WTC11 (cell line): ENCODE measurements at regions not wholly inside any gene's neighbourhood (a gene's known extent, or its start where the extent isn't known, plus 50 kb on each side); places are given as distances from the start of the nearest gene placed in this dataset.
"Not testable (repeated sequence)": the region's sequence is repeated elsewhere in the genome, so short reads cannot be mapped to it uniquely, and the experiment has no call there.

Source experiments
- ATAC-seq: fragments of 200-7000 bp; cut with Tn5 transposase; 2 replicates; pipeline ENCODE4 v1.10.0; 2021; ENCODE audit warnings: mild to moderate bottlenecking, moderate library complexity
- CTCF ChIA-PET: fragments of 300-600 bp; sonication (Branson Sonifier 250); formaldehyde crosslinking; loops from one replicate; lab custom pipeline; 2021; ENCODE audit warnings: antibody characterized with exemption; lab: Charles Lee
- POLR2A ChIA-PET: fragments of 350-600 bp; sonication (Branson Sonifier 250); formaldehyde crosslinking; loops from one replicate; lab custom pipeline; 2021; ENCODE audit warnings: antibody characterized with exemption; lab: Charles Lee
- DNase-seq: peaks from one replicate; pipeline ENCODE4 v3.0.0; 2021; ENCODE audit warnings: low spot score
- H3K27ac Mint-ChIP-seq: 2 replicates; pipeline ENCODE4 v1.8.0; 2021; ENCODE audit warnings: mixed read lengths
- H3K27me3 Mint-ChIP-seq: 2 replicates; pipeline ENCODE4 v1.8.0; 2021; ENCODE audit warnings: low read depth, mild to moderate bottlenecking, moderate library complexity, mixed read lengths
- H3K36me3 Mint-ChIP-seq: 2 replicates; pipeline ENCODE4 v1.8.0; 2021; ENCODE audit warnings: mixed read lengths
- H3K4me1 Mint-ChIP-seq: 2 replicates; pipeline ENCODE4 v1.8.0; 2022; ENCODE audit warnings: mixed read lengths
- H3K4me3 Mint-ChIP-seq: 2 replicates; pipeline ENCODE4 v1.8.0; 2021; ENCODE audit warnings: mild to moderate bottlenecking, moderate library complexity, mixed read lengths
- H3K9me3 Mint-ChIP-seq: 2 replicates; pipeline ENCODE4 v1.8.0; 2021; ENCODE audit warnings: mixed read lengths
- ATF2 ChIP-seq: sonication (generic); formaldehyde crosslinking; IDR thresholded peaks from 2 replicates; pipeline ENCODE4 v1.8.1; 2022; ENCODE audit warnings: low read depth, missing genetic modification reagents, borderline replicate concordance
- CTCF ChIP-seq: fragments of 200-600 bp; IDR thresholded peaks from 2 replicates; pipeline ENCODE4 v1.8.0; 2022; ENCODE audit warnings: antibody characterized with exemption
- EMX1 ChIP-seq: fragments of 250-450 bp; sonication (Bioruptor Pico); IDR thresholded peaks from 2 replicates; pipeline ENCODE4 v1.8.0; 2021; ENCODE audit warnings: mild to moderate bottlenecking
- FOXP1 ChIP-seq: sonication (generic); formaldehyde crosslinking; IDR thresholded peaks from 2 replicates; pipeline ENCODE4 v1.8.0; 2022; ENCODE audit warnings: missing genetic modification reagents, mild to moderate bottlenecking, moderate library complexity, borderline replicate concordance
- GRHL2 ChIP-seq: fragments of 250-450 bp; sonication (Bioruptor Pico); IDR thresholded peaks from 2 replicates; pipeline ENCODE4 v1.8.0; 2022; ENCODE audit warnings: mild to moderate bottlenecking, moderate library complexity; ENCODE audit not compliant: insufficient replicate concordance, severe bottlenecking
- JAZF1 ChIP-seq: fragments of 250-450 bp; sonication (Bioruptor Pico); IDR thresholded peaks from 2 replicates; pipeline ENCODE4 v1.9.0; 2021; ENCODE audit warnings: moderate library complexity, mild to moderate bottlenecking, inconsistent platforms
- JUN ChIP-seq: sonication (generic); formaldehyde crosslinking; IDR thresholded peaks from 2 replicates; pipeline ENCODE4 v1.8.0; 2023; ENCODE audit warnings: mild to moderate bottlenecking, missing genetic modification reagents
- MLX ChIP-seq: sonication (generic); formaldehyde crosslinking; IDR thresholded peaks from 2 replicates; pipeline ENCODE4 v1.8.1; 2023; ENCODE audit warnings: mild to moderate bottlenecking, missing genetic modification reagents, moderate library complexity
- MXD4 ChIP-seq: fragments of 250-450 bp; sonication (Bioruptor Pico); IDR thresholded peaks from 2 replicates; pipeline ENCODE4 v1.8.0; 2021; ENCODE audit warnings: mild to moderate bottlenecking, moderate library complexity, borderline replicate concordance
- NFE2L1 ChIP-seq: sonication (generic); formaldehyde crosslinking; IDR thresholded peaks from 2 replicates; pipeline ENCODE4 v1.8.1; 2023; ENCODE audit warnings: missing genetic modification reagents
- NR1H2 ChIP-seq: sonication (generic); formaldehyde crosslinking; IDR thresholded peaks from 2 replicates; pipeline ENCODE4 v1.9.0; 2021; ENCODE audit warnings: mild to moderate bottlenecking, moderate library complexity, missing genetic modification reagents
- PRRX2 ChIP-seq: fragments of 250-450 bp; sonication (Bioruptor Pico); IDR thresholded peaks from 2 replicates; pipeline ENCODE4 v1.8.0; 2021; ENCODE audit warnings: mild to moderate bottlenecking
- RORB ChIP-seq: fragments of 250-450 bp; sonication (Bioruptor Pico); IDR thresholded peaks from 2 replicates; pipeline ENCODE4 v1.9.0; 2021; ENCODE audit warnings: mild to moderate bottlenecking
- TCF7 ChIP-seq: sonication (generic); formaldehyde crosslinking; IDR thresholded peaks from 2 replicates; pipeline ENCODE4 v1.8.0; 2022; ENCODE audit warnings: mild to moderate bottlenecking, low read depth, missing genetic modification reagents, moderate library complexity
- ZNF121 ChIP-seq: sonication (generic); formaldehyde crosslinking; IDR thresholded peaks from 2 replicates; pipeline ENCODE4 v1.8.0; 2023; ENCODE audit warnings: missing genetic modification reagents
- ZNF219 ChIP-seq: sonication (generic); formaldehyde crosslinking; IDR thresholded peaks from 2 replicates; pipeline ENCODE4 v1.8.0; 2023; ENCODE audit warnings: missing genetic modification reagents, mild to moderate bottlenecking, borderline replicate concordance
- ZNF396 ChIP-seq: fragments of 250-450 bp; sonication (Bioruptor Pico); IDR thresholded peaks from 2 replicates; pipeline ENCODE4 v1.8.0; 2021; ENCODE audit warnings: mild to moderate bottlenecking, moderate library complexity, borderline replicate concordance
- TF ChIP-seq, protein P1 (sequence below): sonication (generic); formaldehyde crosslinking; IDR thresholded peaks from 2 replicates; pipeline ENCODE4 v1.8.0; 2023; ENCODE audit warnings: missing genetic modification reagents

GRCh38 chrX:3177851-3178250, 136.6 kb downstream of the ARSF start (continued):
- no peak for TF ChIP-seq ATF2 (CRISPR knock-in tag)

- Mint-ChIP-seq H3K36me3 (no peaks in the 10 kb centered on the region), H3K4me3 (no peak overlapping the region), H3K27me3 (no peaks in the 10 kb centered on the region), H3K9me3 (no peaks in the 10 kb centered on the region), H3K4me1 (peaks cover 25% of the 10 kb centered on the region), H3K27ac (no peak overlapping the region)
- no peak for TF ChIP-seq EMX1 (CRISPR knock-in tag)
- no peak for TF ChIP-seq PRRX2 (CRISPR knock-in tag)
- TF ChIP-seq MLX (CRISPR knock-in tag), result no peak
- no peak for TF ChIP-seq ZNF219
- no peak for TF ChIP-seq NR1H2 (CRISPR knock-in tag)
- ATAC-seq (no peak), DNase-seq (no peak)
- POLR2A ChIA-PET, result no interaction called here
- CTCF ChIA-PET, result no interaction called here
Observed at GRCh38 chrX:3176439-3176820, 135.2 kb downstream of the ARSF start.

- H3K4me1 Mint-ChIP-seq, result peaks cover 25% of the 10 kb centered on the region
- no peaks in the 10 kb centered on the region for H3K27me3 Mint-ChIP-seq
- CTCF ChIA-PET, result interaction anchor here (0.6 to 0.8 kb wide), 2 partner anchors 33 to 300 kb away, joined by 5 to 6 read pairs; no protein-coding TSS in a partner anchor
- POLR2A ChIA-PET, result no interaction called here
- TF ChIP-seq NFE2L1, result no peak
- TF ChIP-seq MLX (CRISPR knock-in tag), result no peak
- TF ChIP-seq ZNF219, result no peak
- no peak for TF ChIP-seq TCF7 (CRISPR knock-in tag)
- no peak for TF ChIP-seq FOXP1 (CRISPR knock-in tag)
- TF ChIP-seq JUN (CRISPR knock-in tag), result no peak
- ATAC-seq (no peak), DNase-seq (no peak)
- no peak overlapping the region for H3K4me3 Mint-ChIP-seq
- H3K27ac Mint-ChIP-seq, result no peak overlapping the region
- H3K36me3 Mint-ChIP-seq, result no peaks in the 10 kb centered on the region
- H3K9me3 Mint-ChIP-seq, result no peaks in the 10 kb centered on the region
Observed at GRCh38 chrX:3175659-3176438, 134.6 kb downstream of the ARSF start.

DNA sequence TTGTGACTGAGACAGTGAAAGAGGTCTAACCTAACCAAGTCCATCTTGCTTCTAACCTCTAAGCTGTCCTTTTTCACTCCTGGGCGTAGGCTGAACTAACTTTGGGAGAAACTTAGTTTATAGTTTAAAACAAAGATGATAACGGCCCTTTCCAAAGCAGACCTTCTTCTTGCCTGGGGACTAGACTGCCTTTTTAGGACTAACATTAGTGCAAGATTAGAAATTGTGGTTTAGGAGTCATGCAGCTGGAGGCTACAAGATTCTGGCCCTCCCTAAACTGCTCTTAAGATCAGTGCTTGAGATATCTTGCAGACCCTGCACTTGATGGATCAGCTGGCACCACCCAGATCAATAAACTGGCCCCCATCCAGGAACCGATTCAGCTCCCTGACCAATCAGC, 130.9 kb downstream of the ARSF start:
- H3K27me3 Mint-ChIP-seq, result not testable (repeated sequence)

GRCh38 chrX:3169421-3169820, 128.2 kb downstream of the ARSF start:
- Mint-ChIP-seq H3K36me3 (no peaks in the 10 kb centered on the region), H3K27me3 (no peaks in the 10 kb centered on the region), H3K9me3 (0 out of 2 replicates have a peak, but pooled peaks cover 5% of the 10 kb centered on the region), H3K4me3 (no peak overlapping the region), H3K4me1 (peaks cover 15% of the 10 kb centered on the region), H3K27ac (no peak overlapping the region)
- POLR2A ChIA-PET, result no interaction called here
- CTCF ChIA-PET, result no interaction called here
- no peak for ATAC-seq
- TF ChIP-seq ZNF396, result no peak
- DNase-seq, result no peak

More for the DNA sequence above, 130.9 kb downstream of the ARSF start:
- CTCF ChIA-PET, H3K4me3 Mint-ChIP-seq, DNase-seq, POLR2A ChIA-PET, ATAC-seq, H3K9me3 Mint-ChIP-seq, H3K36me3 Mint-ChIP-seq, H3K27ac Mint-ChIP-seq: not testable (repeated sequence)
- H3K4me1 Mint-ChIP-seq, result peaks cover 23% of the 10 kb centered on the region

DNA sequence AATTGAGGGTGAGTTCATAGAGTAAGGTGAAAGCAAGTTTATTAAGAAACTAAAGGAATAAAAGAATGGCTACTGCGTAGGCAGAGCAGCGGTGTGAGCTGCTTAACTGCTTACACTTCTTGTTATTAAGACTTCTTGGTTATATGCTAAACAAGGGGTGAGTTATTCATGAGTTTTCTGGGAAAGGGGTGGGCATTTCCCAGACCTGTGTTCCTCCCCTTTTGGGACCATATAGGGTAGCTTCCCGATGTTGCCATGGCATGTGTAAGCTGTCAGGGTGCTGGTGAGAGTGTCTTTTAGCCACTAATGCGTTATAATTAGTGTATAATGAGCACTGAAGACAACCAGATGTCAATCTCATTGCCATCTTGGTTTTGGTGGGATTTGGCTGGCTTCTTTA, 126.5 kb downstream of the ARSF start:
- Mint-ChIP-seq H3K4me1 (peaks cover 15% of the 10 kb centered on the region), H3K27me3 (no peaks in the 10 kb centered on the region), H3K27ac (no peak overlapping the region), H3K36me3 (no peaks in the 10 kb centered on the region), H3K4me3 (no peak overlapping the region), H3K9me3 (0 out of 2 replicates have a peak, but pooled peaks cover 8% of the 10 kb centered on the region)
- POLR2A ChIA-PET, result no interaction called here
- ATAC-seq (no peak), DNase-seq (no peak)
- CTCF ChIA-PET, result no interaction called here
- TF ChIP-seq JAZF1 (no peak), MXD4 (no peak), RORB (CRISPR knock-in tag) (no peak), CTCF (no peak), ZNF121 (CRISPR knock-in tag) (no peak), GRHL2 (CRISPR knock-in tag) (no peak), ATF2 (CRISPR knock-in tag) (no peak)
- TF ChIP-seq, protein P1, sequence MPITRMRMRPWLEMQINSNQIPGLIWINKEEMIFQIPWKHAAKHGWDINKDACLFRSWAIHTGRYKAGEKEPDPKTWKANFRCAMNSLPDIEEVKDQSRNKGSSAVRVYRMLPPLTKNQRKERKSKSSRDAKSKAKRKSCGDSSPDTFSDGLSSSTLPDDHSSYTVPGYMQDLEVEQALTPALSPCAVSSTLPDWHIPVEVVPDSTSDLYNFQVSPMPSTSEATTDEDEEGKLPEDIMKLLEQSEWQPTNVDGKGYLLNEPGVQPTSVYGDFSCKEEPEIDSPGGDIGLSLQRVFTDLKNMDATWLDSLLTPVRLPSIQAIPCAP, result no peak
